HG03139 (cell line): ENCODE measurements at regions not wholly inside any gene's neighbourhood (a gene's known extent, or its start where the extent isn't known, plus 50 kb on each side); places are given as distances from the start of the nearest gene placed in this dataset.

ENCODE experiments used
- ATAC-seq: cut with Tn5 transposase; IDR thresholded peaks from one replicate; pipeline ENCODE4 v1.9.1; 2021; ENCODE audit not compliant: unreplicated experiment

DNA sequence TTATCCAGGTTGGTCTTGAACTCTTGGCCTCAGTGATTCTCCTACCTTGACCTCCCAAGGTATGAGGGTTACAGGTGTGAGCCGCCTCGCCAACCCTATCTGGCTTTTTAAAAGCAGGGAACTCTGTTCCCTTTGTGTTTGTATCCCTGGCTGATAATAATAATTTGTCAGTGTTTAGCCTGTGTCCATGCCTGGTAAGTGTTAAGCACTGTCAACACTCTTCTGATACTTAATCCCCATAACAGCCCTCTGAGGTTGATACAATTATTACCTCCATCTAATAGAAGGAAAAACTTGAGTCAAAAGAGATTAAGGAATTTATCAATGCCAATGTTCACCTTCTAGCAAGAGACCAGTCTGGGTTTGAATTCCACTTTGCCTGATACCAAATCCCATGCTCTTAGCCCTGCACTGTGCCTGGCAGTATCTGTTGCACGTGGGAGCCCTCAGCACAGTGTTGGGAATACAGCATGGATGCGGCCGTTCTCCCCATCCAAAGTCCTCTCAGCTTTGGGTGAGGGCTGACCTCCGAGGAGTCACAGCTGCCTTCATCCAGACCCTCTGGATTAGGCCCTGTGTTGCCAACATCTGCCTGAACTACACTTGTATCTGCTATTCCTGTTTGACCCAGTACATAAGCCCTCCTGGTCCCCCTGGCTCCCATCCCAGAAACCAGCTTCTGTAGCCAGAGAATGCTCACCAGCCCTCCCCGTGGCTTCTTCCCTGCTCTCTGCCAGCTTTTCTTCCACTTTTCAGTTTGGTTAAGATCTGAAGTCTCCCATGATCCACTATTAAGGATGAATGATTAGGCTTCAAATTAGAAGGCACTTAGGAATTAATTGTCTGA, 335.6 kb upstream of the ASIC2 start:
- no peak for ATAC-seq

DNA sequence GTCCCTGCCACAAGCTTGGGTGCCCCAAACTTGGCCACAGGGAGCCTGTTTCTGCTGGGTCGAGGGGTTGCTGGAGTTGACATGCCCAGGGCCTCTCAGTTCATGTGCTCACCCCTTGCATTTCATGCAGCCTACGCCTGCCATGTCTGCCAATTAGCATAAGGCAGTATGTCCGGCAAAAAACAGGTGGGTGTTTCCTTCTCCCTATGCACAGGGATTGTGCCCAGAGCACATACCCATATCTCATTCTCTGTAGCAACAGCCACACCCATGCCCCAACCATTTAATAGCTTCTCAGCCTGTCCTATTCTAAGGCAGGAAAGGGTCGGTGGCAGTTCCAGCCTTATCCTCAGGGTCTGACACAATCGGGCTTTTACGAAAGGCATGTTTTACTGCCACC, 340.4 kb upstream of the ASIC2 start:
- ATAC-seq, result no peak

- ATAC-seq, result no peak
These were observed 344.4 kb upstream of the ASIC2 start for GRCh38 chr17:33637534-33637933.

GRCh38 chr17:33639103-33639880, 346.2 kb upstream of the ASIC2 start:
- no peak for ATAC-seq

DNA sequence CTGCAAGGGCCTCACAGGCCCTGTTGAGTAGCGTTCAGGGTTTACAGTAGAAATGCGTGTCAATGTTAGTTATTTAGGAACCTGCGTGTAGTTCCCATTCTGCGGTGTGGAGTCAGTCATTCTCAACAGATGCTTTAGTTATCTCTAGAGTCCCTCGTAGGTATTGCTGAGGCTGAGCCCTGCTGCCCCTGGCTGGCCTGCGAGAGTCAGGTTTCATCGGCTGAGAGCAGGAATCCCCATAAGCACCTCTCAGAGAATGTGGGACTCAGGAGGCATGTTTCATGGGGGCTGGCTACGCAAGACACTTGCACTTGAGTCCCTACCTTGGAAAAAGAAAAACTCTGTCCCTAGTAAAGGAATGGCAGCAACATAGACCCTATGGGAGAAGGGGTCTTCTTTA, 347.5 kb upstream of the ASIC2 start:
- no peak for ATAC-seq

DNA sequence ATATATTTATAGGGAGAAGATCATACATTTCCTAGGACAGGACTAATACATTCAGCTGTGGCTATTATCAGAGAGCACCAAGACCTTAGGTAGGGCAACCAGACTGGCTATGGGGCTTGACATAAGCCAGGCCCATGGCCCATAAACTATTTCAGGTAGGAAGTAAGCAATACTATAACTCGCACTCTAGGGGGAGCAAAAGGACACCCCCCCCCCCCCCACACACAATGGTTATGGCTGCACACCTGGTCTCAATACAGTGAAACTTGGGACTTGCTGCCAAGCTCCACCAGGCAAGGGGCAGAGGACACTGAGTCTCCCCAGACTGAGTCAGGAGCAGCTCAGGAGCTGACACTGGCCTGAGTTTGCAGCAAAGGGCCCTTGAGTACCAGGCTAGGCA, 348.9 kb upstream of the ASIC2 start:
- no peak for ATAC-seq

DNA sequence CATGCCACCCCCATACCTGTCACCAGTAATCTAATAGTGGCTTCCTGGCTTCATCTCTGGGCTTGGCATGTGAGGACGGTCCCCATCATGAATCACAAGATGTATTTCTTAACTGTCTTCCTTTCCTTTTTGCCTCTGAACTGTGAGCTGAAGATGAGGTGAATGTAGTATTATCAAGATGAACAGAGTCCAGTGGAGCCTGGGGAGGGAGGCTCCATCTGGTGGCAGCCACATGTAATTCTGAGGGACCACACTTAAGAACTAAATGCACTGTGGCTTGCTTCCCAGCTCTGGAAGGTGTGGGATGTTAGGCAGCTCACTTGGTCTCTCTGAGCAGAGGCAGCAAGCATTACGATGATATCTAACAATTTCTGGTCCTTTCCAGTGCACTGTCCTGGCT, 354.9 kb upstream of the ASIC2 start:
- no peak for ATAC-seq

DNA sequence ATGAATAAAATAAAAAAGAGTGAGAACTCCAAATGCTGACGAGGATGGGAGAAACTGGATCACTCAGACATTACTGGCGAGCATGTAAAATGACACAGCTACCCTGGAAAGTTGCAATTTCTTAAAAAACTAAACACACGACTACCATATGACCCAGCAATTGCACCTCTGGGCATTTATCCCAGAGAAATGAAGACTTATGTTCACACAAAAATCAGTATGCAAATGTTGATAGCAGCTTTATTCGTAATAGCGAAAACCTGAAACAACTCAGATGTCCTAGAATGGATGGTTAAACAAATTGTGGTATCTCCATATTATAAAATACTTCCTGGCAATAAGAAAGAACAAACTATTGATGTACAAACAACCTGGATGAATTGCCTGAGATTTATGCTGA, 357.2 kb upstream of the ASIC2 start:
- ATAC-seq, result no peak

- ATAC-seq, result no peak
These were observed 358.6 kb upstream of the ASIC2 start for GRCh38 chr17:33651686-33652085.

- ATAC-seq, result no peak
These were observed 359.8 kb upstream of the ASIC2 start for GRCh38 chr17:33652731-33653398.

- no peak for ATAC-seq
These were observed 360.3 kb upstream of the ASIC2 start for GRCh38 chr17:33653399-33653788.

- no peak for ATAC-seq
These were observed 364.1 kb upstream of the ASIC2 start for GRCh38 chr17:33657181-33657580.

GRCh38 chr17:33661975-33662374, 368.9 kb upstream of the ASIC2 start:
- ATAC-seq, result no peak

DNA sequence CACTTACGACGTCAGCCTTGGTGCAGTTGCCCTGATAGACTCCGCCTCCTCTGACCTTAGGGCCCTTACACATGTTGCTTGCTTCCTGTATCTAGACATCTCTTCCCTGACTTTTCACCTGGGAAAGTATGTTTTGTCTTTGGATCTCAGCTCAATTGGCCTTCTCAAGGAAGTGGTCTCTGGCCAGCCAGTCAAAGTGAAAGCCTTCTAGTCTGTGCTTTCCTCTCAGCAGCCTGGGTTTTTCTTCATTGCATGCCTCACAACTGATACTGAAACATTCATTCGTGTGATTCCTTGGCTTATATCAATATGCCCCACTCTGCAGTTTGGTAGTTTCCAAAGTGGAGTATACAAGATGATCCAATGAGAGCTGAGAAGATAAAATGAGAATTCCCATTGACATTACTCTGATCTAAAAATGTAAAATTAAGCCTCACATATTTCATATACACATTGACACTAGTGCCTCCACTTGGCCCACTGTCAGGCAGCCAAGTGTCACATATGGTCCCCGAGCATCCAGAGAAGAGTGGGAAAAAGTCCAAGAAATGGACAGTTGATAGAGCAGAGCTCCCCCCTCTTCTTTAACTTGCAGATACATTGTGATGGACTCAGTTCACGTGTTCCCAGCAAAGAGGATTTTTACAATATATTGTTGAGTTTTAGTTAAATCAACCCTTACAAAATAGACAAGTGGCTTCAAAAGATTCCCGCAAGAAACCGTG, 371.2 kb upstream of the ASIC2 start:
- no peak for ATAC-seq

DNA sequence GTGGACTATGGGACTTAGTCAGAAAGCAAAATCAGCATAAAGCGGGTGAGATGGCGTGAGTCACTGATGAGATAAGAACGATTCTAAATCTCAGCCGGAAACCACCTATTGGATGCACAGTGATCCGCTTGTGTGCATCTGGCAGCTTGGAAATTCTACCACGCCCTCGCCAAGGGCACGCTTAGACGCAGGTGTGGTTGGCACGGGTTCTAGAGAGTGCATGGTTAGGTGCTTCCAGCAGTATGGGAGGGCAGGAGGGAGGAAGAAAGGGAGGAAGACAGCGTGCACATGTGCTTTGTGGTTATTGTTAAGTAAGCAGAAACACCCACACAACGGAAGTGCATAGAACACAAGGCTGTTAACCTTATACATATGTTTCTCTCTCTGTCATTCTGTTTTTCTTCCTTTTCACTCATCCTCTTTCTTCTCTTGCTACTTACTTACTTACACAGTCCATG, 374.0 kb upstream of the ASIC2 start:
- no peak for ATAC-seq

DNA sequence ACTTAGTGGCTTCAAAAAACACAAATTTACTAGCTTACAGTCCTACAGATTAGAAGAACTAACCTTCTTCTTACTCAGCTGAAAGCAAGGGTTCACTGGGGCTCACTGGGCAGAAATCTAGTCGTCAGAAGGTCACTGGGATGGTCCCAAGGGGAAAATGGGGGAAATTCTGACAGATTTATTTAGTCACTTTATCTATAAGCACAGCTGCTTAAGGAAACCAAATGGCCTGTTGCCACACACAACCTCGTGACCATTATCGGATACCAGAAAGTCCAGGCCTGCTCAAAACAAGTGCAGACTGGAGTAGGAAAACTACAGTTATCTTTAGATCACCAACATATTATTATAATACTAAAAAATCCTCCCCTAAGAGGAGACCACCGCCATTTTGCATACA, 374.6 kb upstream of the ASIC2 start:
- ATAC-seq, result no peak

DNA sequence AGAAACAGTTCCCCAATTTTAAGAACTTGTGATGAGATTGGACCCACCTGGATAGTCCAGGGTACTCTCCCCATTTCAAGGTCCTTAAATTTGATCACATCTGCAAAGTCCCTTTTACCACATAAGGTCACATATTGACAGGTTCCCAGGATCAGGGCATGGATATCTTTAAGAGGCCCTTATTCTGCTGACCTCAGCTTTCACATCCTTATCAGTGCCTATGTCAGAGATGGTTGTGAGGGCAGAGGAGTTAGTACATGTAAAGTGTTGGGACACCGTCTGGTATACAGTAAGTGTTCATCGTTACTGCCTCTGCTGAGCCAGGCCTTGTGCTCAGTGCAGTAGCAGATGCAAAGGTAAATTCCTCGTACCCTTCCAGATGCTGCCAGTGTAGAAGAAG, 375.4 kb upstream of the ASIC2 start:
- no peak for ATAC-seq

DNA sequence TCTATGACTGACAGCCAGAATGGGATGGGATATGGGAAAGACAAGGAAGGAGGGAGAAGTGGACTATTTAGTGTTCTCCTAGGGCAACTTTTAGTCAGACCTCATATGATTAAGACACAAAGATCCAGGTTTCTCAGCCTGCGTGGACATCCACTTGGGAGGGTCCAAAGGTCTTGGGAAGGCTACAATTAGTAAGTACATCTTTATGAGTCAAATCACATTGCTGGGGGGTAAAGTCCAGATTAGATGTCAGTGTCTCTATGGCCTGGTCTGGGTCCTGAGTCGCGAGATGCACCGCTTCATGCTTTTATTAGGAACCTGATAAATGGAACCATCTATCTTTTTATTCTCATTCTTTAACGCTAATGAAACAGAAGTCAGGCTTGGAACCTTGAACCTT, 378.4 kb upstream of the ASIC2 start:
- no peak for ATAC-seq

- ATAC-seq, result no peak
These were observed 381.6 kb upstream of the ASIC2 start for GRCh38 chr17:33674685-33675084.

DNA sequence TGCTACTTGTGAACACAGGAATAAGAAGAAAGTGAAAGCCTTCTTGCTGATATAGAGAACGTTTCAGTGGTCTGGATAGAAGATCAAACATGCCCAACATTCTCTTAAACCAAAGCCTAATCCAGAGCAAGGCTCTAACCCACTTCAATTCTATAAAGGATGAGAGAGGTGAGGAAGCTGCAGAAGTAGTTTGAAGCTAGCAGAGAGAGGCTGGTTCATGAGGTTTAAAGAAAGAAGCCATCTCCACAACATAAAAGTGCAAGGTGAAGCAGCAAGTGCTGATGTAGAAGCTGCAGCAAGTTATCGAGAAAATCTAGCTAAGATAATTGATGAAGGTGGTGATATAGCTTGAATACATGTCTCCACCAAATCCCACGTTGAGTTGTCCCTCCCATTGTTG, 383.3 kb upstream of the ASIC2 start:
- no peak for ATAC-seq

DNA sequence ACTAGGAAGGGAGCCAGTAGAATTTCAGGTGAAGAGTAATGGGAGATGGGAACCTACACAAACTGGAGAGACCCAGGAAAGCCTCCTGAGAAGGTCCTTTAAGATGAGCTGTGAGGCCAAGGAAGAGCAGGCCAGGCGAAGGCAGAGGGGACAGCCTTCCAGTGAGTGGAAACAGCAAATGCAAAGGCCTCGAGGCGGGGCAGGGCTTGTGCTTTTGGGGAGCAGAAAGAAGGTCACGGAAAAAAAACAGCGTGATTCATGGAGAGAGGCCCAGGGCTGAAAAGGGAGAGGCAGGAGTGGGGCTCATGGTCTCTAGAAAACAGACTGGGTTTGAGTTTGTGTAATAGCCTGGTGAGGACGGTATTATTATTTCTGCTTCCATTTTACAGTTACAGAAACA, 386.5 kb upstream of the ASIC2 start:
- ATAC-seq, result no peak
